ENCODE measurements at regions not wholly inside any gene's neighbourhood (a gene's known extent, or its start where the extent isn't known, plus 50 kb on each side); places are given as distances from the start of the nearest gene placed in this dataset.

DNA sequence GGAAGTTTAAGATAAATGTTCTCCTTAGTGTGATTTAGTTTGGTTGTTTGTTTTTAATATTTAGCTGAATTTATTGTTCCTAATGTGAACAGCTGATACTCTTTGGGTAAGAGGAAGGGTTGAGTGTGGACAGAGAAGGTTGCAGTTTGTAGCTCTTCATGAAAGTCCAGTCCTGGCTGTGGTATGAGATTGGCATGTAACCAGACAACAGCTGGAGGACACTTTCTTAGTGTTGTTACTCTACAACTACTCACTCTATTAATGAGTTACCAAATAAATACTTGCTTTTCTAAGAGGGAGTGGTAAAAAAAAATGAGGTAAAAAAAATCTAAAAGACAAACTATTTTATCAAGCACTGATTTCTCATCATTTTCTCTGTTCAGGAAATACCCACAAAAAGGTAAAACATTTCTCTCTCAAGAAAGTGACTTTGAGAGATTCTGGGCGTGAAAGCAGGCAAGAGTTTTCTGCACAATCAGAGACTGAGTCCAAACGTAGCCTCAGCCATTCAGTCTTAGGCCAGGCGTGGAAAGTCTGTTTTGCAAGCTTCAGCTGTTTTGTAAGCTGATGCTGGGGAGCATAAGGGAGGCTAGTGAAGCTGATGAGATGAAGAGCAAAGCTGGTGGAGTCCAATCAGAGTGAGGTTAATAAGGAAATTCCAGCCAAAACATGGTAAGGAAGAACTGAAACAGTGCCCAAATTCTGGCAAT lies 138.5 kb upstream of the ARPP21 start:
- in situ Hi-C loops (cut with HindIII; ENCODE audit: low sequenced_read_pairs), result no loop called here

GRCh38 chr3:35502699-35503098 lies 136.6 kb upstream of the ARPP21 start:
- in situ Hi-C loops (cut with HindIII; ENCODE audit: low sequenced_read_pairs), result no loop called here

DNA sequence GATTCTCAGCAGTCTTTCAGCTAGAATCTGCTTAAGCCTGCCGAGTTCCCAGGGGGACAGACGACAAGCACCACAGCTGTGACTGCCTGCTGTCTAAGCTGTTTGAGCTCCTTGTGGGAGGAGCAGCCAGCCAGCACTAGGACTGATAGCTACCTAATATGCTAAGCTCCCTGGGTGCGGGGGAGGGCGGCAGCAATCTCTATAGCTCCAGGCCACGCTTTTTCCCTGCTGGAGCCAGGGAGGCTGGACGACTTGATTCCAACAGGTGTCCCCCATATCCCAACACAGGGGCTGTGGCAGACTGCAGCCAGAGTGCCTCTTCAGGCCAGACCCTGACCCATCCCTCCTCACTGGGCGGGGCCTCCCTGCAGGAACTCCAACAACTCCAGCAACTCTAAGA lies 134.1 kb upstream of the ARPP21 start:
- in situ Hi-C loops (cut with HindIII; ENCODE audit: low sequenced_read_pairs), result no loop called here

GRCh38 chr3:35505772-35506171 lies 133.6 kb upstream of the ARPP21 start:
- in situ Hi-C loops (cut with HindIII; ENCODE audit: low sequenced_read_pairs), result no loop called here

- in situ Hi-C loops (cut with HindIII; ENCODE audit: low sequenced_read_pairs), result no loop called here
Measured at GRCh38 chr3:35519936-35520335, 119.4 kb upstream of the ARPP21 start.

- in situ Hi-C loops (cut with HindIII; ENCODE audit: low sequenced_read_pairs), result no loop called here
Measured at GRCh38 chr3:35521196-35521595, 118.1 kb upstream of the ARPP21 start.

DNA sequence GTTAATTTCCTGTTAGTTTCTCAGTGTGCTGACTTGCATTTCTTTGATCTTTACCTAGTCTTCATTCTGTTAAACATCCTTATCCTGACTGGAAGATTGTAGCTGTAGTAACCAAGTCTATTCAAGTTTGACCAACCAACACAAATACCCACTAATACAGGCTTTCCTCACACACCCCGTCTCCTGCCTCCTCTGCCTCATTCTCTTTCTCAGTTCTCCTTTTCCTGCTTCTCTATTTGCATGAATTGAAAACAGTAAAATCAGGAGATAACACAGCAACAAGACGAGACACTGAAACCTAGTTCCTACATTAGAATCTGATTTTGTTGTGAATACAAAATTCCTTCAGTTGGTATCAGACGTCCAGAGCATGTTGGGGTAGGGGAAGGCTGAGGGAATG lies 116.9 kb upstream of the ARPP21 start:
- in situ Hi-C loops (cut with HindIII; ENCODE audit: low sequenced_read_pairs), result no loop called here

- in situ Hi-C loops (cut with HindIII; ENCODE audit: low sequenced_read_pairs), result no loop called here
Measured at GRCh38 chr3:35523074-35523473, 116.3 kb upstream of the ARPP21 start.

- in situ Hi-C loops (cut with HindIII; ENCODE audit: low sequenced_read_pairs), result no loop called here
Measured at GRCh38 chr3:35523838-35524237, 115.5 kb upstream of the ARPP21 start.

- in situ Hi-C loops (cut with HindIII; ENCODE audit: low sequenced_read_pairs), result no loop called here
Measured at GRCh38 chr3:35524856-35525255, 114.5 kb upstream of the ARPP21 start.

DNA sequence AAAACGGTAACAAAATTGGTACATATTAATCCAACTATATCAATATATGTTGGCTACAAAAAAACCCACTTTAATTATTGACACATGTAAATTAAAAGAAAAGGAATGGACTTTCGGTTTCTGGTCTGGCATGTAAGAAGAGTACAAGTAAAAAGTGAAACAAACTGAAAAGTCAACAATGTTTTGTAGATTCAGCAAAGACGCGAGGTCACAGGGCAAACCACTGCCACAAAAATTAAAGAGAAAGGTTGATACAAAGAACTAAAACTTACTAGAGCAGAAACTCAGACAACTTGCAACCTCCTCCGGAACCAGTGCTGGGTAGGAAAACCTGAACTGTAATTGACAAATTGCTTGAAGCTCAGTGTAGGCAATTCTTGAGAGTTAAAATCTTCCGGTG lies 110.6 kb upstream of the ARPP21 start:
- in situ Hi-C loops (cut with HindIII; ENCODE audit: low sequenced_read_pairs), result no loop called here

DNA sequence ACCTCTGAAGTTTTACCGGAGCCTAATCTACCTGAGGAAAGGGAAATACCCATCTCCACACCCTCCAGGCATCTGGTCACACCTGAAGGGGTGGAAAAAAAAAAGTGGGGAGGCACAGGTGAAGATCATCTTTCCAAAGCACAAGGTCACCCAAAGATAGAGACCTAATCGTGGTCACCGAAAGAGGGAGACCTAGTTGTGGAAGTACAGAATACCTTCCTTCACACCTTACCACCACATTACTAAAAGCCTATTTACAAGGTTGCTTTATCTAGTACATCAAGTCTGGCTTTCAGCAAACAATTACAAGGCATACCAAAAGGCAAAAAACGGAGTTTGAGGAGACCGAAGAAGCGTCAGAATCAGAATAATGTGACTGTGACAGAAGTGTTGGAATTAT lies 110.0 kb upstream of the ARPP21 start:
- in situ Hi-C loops (cut with HindIII; ENCODE audit: low sequenced_read_pairs), result no loop called here

DNA sequence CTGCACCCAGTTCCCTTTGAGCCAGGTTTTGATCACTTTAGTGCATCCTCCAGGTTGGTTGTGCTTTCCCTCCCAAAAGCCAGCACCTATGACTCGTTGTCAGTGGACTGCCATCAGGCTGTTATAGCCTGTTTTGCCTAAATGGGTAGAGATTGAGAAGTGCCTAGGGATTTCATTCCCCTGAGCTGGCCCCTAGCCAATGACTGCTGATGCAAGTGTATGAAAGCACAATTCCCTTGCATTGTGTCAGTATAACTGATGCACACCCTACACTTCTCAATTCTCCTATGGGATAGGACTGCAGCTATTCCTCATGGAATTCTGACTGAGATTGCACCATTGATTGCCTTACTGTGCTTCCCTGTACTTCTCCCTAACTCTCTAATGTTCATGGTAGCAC lies 102.1 kb upstream of the ARPP21 start:
- in situ Hi-C loops (cut with HindIII; ENCODE audit: low sequenced_read_pairs), result no loop called here

GRCh38 chr3:35544976-35545375 lies 94.3 kb upstream of the ARPP21 start:
- in situ Hi-C loops (cut with HindIII; ENCODE audit: low sequenced_read_pairs), result no loop called here

DNA sequence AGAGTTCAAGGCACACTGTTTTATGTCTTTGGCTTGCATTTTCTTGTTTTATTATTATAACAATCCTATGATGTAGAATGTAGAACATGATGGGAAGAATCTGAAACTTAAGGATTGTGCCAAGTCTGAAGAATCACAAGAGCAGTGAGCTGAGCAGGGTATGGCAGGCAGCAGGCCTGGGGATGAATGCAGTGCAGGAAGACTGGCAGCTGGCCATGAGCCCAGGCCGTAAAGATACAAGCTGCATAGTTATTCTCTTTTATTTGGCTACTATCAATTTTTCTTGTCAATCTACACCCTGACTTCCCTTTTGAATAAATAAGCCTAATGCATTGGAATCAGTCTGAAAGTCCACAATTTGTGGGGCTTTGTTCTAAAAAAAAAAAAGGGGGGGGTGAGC lies 89.6 kb upstream of the ARPP21 start:
- in situ Hi-C loops (cut with HindIII; ENCODE audit: low sequenced_read_pairs), result no loop called here

DNA sequence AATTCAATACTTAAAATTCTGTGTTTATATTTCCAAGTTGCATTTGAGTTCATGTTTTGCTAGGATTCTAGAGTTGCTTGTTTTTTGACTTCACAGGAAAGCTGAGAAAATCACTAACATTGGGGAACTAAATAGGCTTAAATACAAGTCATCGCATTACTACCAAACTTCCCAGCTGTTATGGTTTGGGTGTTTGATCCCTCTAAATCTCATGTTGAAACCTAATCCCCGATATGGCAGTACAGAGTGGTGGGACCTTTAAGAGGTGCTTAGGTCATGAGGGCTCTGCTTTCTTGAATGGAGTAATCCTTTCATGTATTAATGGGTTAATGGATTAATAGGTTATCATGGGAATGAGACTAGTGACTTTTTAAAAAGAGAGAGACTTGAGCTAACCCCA lies 77.2 kb upstream of the ARPP21 start:
- in situ Hi-C loops (cut with HindIII; ENCODE audit: low sequenced_read_pairs), result no loop called here

GRCh38 chr3:35565048-35565447 lies 74.3 kb upstream of the ARPP21 start:
- in situ Hi-C loops (cut with HindIII; ENCODE audit: low sequenced_read_pairs), result no loop called here

Measured in DLD1 (cell line).